SU-DHL-6 (cell line): ENCODE measurements at regions not wholly inside any gene's neighbourhood (a gene's known extent, or its start where the extent isn't known, plus 50 kb on each side); places are given as distances from the start of the nearest gene placed in this dataset.

Source experiments
- EZH2phosphoT487 ChIP-seq: fragments of 200-600 bp; sonication (generic), shearing (Covaris generic); conservative IDR thresholded peaks from 2 replicates; pipeline ENCODE4 v1.6.1; 2018; ENCODE audit warnings: mild to moderate bottlenecking, antibody characterized with exemption, low read length, moderate library complexity, mixed read lengths
- TF ChIP-seq, protein P1 (sequence below): fragments of 200-600 bp; sonication (generic); IDR thresholded peaks from one replicate; pipeline ENCODE4 v1.5.1; 2017; ENCODE audit warnings: antibody characterized with exemption, mild to moderate bottlenecking, low read length, moderate library complexity; ENCODE audit not compliant: insufficient read depth, poor library complexity, severe bottlenecking

DNA sequence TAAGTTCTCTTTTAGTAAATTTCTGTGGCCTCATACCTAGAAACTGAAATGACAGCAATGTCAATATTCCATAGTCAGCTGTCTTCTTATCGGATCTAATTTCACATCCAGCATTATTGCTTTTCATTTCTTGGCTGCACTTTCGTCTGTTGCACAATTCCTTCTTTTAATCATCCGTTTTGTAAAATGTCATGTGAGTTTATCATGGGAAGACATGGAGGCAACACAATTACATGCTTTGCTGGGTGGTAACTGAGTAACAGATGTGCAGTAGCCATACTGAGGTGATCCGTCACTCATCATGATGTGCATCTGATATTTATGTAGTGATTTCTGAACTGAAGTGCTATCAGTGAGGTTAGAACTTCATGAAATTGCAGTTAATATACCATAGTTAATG lies 68.3 kb upstream of the SLC7A11 start:
- TF ChIP-seq, protein P1, sequence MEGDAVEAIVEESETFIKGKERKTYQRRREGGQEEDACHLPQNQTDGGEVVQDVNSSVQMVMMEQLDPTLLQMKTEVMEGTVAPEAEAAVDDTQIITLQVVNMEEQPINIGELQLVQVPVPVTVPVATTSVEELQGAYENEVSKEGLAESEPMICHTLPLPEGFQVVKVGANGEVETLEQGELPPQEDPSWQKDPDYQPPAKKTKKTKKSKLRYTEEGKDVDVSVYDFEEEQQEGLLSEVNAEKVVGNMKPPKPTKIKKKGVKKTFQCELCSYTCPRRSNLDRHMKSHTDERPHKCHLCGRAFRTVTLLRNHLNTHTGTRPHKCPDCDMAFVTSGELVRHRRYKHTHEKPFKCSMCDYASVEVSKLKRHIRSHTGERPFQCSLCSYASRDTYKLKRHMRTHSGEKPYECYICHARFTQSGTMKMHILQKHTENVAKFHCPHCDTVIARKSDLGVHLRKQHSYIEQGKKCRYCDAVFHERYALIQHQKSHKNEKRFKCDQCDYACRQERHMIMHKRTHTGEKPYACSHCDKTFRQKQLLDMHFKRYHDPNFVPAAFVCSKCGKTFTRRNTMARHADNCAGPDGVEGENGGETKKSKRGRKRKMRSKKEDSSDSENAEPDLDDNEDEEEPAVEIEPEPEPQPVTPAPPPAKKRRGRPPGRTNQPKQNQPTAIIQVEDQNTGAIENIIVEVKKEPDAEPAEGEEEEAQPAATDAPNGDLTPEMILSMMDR = no peak
- TF ChIP-seq EZH2phosphoT487 = no peak
